Anterior cingulate cortex (tissue), 58 donors: ENCODE measurements at regions not wholly inside any gene's neighbourhood (a gene's known extent, or its start where the extent isn't known, plus 50 kb on each side); places are given as distances from the start of the nearest gene placed in this dataset.
"Not testable (repeated sequence)": the region's sequence is repeated elsewhere in the genome, so short reads cannot be mapped to it uniquely, and the experiment has no call there.

Source experiments
- DNase-seq, 58 donors: peaks; one replicate each; lab custom pipeline; 2025; lab: John Stamatoyannopoulos, UW

DNA sequence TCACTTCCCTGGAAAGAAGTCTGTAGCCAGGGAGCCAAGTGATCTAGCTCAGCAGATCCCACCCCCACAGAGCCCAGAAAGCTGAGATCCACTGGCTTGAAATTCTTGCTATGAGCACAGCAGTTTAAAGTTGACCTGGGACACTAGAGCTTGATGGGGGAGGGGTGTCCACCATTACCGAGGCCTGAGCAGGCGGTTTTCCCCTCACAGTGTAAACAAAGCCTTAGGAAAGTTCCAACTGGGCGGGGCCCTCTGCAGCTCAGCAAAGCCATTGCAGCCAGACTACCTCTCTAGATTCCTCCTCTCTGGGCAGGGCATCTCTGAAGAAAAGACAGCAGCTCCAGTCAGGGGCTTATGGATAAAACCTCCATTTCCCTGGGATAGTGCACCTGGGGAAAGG, 887.2 kb upstream of the LRATD1 start:
- no peak for DNase-seq

DNA sequence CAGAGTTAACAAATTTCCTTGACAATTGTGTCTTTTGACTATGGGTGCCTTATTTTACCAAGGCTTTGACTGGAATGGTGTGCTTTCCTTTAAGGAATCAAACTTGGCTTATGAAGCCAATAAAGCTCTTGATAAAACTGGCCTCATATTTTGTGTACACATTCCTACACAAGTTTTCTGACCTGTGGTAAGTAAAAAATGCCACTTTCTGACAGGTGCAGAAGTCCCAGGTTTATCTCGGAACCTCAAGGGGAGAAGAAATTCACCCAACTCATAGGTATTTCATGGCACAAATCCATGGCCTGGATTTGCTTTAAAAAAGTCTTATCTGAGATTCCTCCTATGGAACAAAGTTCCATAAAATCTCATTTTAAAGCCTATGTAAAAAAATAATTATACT, 880.6 kb upstream of the LRATD1 start:
- no peak for DNase-seq

DNA sequence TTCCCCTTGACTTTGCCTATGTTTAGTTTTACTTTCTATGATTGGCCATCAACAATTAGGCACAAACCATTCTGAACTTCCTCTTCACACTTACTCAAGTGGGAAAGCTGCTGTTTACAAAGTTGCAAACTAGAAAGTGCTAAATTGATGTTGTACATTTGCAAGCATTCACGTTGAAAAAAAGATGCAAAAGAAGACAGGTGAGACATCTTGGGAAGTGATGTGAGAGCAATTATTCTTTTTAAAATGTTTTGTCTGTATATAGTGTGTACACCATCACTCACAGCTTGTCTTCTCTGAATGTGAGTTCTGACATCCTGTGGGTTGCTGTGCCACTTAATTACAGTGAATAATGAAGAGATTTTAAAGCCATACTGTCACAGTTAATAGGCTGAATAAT, 874.1 kb upstream of the LRATD1 start:
- no peak for DNase-seq

DNA sequence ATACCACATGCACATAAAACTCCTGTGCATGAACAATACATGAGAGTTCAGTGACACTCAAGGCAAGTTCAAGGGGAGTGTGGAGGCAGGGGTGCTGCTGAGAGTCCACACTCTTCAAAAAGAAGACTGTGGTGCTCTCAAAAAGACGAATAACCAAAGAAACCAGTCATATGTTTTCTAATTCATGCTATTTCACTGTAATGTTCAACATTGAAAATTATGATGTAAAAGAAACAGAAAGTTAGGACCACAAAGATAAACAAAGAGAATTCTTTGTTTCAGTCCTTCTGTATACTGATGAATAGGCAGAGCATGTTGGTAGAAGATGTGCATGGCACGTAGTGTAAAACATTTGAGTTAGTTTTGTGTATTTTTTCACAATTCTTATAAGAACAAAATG, 864.2 kb upstream of the LRATD1 start:
- no peak for DNase-seq

DNA sequence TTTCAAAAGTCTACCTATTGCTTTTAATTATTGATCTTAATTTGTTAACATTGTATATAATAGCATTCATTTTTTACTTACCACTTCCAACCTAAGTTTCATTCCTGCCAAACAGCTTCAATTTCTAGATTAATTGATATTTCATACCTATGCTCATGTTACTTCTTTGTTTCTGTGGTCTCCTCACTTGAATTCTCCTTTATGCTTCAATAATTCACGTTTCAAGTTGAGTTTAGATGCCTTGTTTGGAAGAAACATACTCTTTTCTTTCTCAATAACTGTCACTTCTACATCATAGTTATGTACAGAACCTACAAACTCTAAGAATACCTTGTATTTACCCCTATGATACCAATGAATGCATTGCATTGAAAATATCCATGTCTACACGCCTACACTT, 862.2 kb upstream of the LRATD1 start:
- DNase-seq, result no peak

DNA sequence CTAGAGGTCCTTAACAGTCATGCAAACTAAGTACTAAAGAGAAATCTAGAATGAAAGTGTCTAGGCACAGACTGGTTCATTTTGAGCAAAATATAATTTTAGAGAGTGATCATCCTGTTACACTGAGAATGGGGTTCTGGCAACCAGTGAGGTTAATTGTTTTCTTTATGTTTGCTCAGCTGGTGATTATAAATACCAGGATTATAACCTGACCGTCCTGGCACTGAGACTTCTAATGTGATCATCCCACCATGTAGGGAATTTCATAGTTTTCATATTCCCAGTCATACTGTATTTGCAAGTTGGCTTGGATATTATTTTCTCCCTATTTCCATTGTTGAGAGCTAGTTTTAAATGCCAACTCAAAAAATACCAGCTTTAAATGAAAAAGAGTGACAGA, 852.5 kb upstream of the LRATD1 start:
- DNase-seq, result no peak

DNA sequence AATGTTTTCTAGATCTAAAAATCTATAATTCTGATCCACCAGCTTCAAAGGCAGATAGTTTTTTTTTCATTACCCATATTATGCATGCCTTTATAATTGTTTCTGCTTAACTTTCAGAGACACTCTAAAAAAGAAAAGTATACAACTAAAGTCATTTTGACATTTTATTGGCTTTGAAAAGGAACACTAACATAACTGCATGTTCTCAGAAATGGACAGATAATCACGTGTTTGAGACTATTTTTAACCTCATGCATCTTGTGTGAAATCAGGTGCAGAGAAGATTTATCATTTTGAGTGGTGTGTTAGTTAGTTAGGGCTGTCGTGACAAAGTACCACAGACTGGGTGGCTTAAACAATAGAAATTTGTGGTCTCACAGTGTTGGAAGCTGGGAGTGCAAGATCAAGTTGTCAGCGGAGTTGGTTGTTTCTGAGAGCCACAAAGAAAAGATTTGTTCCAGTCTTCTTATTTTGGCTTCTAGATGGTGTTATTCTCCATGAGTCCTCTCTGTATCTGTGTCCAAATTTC, 841.4 kb upstream of the LRATD1 start:
- no peak for DNase-seq

DNA sequence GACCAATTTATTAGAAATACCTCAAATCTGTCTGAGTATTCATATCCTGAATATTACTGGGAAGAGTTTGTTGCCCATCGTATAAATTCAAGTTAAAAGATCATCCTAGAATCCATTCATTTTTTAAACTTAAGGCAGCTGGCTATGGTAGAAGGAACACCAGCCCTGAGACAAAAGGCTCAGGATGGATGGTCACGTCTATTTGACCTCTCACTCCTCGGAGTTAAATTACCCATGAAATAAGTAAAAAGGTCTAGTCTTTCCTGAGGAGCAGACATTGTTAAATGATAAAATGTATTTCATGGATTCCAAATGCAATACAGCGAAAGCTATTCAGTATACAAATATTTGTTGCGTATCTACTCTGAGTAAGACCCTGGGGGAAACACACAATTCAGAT, 826.0 kb upstream of the LRATD1 start:
- no peak for DNase-seq

DNA sequence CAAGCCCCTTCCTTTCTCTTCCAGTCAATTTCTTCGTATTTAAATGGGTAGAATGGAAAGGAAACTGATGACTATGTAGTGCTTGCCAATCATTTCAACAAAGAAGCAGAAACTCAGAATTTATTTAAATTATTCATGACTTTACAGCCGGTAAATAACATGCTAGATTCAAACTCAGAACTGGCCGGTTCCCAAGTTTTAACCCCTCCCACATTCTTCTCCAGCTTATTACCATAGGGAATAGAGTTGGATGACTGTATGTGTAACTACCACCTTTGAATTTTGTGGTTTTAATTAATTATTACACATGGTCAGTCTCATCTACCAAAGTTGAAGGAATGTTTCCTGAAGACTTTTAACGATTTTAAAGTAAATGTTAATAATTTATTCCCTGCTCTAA, 819.3 kb upstream of the LRATD1 start:
- no peak for DNase-seq

DNA sequence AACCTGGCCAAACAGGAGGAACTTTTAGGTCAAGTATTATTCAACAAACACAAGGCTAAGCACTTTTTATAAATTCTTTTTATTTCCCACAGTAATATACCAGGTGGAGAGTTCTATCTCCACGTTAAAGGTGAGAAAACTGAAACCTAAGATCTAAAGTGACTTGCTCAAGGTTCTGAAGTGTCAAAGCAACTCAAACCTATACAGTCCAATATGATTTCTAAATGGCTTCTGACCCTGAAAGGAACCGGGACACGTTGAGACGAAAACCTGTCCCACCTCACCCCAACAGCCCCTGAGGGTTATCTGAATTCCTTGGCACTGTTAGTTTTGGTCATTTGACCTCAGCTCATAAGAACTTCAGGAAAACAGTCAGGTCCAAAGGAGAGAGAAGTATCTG, 814.5 kb upstream of the LRATD1 start:
- DNase-seq, result no peak

DNA sequence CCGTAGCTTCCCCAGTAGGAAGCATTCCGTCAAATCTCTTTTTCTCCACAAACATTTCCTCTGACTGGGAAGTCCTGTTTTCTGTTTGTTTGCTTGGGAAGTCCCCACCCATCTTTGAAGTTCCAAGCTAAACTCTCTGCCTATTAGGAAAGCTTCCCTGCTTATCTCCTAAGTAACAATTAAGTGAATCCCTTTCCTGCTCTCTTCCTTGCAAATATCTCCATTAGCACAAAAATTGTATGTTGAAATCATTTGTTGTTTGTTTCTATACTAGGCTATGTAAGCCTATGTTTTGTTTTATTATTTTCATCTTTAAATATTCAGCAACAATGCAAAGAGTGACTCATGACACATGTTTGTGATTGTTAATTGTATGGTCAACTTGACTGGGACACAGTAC, 812.6 kb upstream of the LRATD1 start:
- no peak for DNase-seq

DNA sequence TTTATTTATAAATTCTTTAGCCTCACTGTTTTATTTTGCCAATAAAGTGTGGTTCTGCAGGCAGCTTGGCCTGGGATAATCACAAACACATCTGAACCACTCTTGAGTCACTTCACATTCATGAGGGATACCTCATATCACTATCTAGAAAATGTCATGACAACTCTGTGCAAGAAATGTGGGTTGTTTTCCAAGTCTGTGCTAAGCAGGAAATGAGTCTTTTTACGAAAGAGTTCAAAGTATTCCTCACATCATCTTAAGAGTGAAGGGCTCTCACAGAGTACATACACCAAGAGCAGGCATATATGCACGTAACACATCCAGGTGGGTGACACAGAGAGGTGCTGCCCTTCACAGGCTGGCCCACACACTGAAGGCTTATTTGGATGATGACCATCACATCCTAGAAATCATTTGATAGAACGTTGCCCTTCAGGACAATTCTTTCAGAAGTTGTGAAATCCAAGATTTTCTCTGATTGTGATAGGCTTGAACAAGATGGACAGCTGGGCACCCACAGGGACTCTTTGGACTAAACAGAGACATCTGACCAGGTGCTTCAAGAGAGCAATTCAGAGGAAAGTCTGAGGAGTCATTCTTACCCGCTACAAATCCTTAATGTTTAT, 811.1 kb upstream of the LRATD1 start:
- no peak for DNase-seq

DNA sequence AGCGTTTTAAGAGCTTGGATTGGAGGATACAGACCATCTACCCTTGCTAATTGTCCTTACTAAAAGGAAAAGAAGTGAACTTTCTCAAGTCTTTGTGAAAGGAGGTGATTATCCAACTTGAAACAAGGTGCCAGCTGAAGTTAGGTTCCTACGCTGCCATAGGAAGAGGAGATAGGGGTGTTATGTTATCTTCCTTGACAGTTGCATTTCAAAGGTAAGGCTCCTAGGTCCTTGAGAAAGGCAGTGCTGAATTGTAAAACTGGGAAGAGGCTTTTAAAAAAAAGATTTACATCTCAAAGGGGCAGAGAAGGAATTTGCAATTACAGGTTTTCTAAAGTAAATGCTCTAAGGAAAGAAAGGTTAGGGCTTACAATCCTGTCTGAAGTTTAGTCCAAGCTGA, 810.2 kb upstream of the LRATD1 start:
- no peak for DNase-seq

DNA sequence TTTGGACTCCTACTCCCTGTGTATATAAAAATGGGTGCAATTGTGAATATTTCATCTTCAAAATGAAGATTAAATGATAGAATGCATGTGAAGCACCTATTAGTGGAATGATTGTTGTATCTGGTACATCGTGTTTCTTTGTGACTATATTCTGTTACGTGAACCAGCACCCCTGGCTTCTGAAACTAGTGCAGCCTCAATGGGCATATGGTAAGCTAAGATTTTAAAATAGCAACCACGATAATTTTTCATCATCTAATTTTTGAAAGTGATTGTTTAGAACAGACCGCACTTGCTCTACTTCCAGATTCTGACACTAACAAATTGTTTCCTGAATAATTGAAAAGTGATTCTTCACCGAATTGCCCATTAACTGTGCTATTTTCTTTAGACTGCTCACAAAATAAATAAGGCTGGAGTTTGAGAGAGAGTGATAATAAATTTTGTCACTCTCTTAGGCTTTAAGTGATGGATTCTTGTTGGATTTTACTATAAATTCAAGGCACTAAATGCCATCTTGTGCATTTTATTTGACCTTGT, 806.1 kb upstream of the LRATD1 start:
- no peak for DNase-seq

DNA sequence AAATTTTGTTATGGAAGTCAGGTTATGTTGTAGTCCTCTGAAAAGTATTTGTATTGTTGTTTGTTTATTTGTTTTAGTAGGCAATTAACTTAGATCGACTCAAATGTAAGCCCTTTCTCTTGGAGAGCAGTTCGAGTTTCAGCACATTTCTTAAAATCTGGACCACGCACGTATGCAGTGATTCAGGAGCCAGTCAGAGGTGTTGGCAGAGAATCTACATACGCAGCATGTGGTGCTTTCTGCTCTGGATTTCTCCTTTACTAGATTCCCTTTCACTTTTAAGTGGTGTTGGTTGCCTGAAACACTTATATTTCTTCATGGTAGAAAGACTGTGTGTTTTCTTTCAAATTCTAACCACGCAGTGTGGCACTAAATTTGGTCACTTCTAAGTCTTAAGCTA, 773.9 kb upstream of the LRATD1 start:
- DNase-seq, result no peak

DNA sequence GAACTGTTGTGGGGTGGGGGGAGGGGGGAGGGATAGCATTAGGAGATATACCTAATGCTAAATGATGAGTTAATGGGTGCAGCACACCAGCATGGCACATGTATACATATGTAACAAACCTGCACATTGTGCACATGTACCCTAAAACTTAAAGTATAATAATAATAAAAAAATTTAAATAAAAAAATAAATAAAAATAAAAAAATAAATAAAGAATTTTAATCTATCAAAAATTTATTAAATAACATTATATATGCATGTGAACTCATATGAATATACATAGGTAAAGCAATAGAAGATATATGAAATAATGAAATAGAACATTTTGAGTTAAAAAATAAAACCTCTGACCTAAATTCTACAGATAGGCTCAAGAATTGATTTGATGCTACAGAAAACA, 764.2 kb upstream of the LRATD1 start:
- DNase-seq, result not testable (repeated sequence)

DNA sequence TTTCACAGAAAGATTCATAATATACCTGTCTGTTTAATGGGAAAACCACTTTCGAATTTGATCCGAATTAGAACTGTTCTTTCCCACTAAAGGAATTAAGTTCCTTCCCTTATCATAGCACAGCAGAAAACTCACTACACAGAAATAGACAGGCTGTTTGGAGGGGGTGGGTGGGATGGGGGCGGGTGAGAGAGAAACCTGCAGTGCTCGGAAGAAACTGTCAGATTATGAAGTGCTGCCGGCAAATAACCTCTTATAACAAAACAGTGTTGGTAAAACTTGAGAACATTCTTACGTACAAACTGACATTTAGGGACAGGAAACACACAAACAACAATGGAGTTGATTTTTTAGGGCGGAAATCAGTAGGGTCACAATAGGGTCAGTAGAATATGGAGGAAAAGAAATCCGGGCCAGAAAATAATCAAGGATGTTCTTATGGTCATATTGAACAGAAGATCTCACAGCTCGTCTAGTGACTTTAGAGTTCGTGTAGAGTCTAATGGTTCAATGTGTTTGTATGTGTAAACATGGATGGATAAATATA, 756.0 kb upstream of the LRATD1 start:
- DNase-seq, result peak in 1 of 58 donors; percentile 5

DNA sequence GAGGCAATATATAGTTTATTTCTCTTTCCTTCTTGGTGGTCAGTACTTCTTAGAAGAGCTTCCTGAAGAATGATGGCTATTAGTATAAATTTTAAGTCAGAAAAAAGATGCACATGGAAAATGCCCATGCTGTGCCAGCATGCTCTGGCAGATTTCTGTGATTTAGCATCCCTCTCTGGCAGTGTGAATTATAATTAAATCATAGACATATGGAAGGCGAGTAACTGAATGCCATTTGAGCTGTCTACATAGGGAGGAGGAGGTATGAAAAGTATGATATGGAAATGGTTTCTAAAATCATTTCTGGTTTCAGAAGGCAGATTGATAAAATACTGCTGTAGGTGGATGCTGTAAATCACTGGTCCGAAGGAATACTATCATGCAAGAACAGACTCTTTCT, 754.9 kb upstream of the LRATD1 start:
- DNase-seq, result peak in 3 of 58 donors; percentile 4 to 10 (median 5)

DNA sequence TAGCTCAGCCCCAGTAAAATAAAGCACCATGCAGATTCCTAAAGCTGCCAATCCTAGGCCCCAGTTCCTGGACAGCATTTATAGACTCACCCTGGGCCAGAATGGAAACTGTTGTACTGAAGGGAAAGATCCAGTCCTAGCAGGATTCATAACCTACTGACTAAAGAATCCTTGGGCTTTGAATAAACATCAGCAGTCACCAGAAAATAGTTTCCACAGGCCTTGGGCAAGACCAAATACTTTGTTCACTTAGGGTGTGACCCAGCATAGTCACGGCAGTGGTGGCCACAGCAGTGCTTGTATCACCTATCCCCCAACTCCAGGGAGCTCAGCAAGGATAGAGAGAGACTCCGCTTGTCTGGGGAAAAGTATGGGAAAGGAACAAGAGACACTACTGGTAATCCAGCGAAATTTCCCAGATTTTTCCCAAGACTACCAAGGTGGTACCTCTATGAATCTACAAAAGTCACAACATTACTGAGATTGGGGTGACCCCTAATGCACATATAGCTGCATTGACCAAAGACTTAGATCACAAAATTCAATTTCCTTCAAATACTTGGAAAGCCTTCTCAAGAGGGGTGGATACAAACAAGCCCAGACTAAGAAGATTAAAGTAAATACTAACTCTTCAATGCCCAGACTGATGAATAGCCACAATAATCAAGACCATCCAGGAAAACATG, 748.1 kb upstream of the LRATD1 start:
- DNase-seq, result no peak

DNA sequence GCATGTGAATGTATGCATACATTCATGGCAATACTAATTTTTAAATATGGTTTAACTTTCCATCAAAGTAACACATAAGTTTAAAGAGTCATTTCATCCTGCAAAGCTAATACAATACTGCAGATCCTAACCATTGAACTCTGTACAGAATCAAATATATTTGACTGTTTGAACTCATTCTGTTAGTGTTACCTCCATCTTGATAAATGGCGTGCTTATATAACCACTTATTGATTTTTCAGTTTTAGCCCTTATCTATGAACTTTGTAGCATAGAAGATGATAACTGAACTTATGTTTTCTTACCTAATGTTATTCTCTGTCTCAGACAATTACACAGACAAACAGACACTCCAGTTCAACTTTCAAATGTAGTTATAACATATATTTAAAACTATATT, 731.0 kb upstream of the LRATD1 start:
- no peak for DNase-seq

DNA sequence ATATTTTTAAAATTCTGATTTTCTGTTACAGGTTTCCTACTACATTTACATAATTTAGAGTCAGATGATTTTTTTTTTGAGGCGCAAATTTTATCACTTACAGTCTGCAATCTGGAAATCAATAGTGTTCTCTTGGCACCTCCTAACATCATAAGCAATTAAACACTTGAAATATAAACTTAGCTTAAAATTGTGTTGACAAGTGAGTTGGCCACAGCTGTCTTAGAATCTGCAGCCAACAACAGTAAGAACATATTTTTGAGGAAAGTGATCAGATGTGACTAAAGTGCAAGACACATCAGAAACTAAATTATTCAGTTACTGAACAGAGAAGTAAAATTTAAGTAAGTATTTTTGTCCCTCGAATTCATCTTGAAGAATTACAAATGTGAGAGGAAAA, 726.7 kb upstream of the LRATD1 start:
- DNase-seq, result no peak

DNA sequence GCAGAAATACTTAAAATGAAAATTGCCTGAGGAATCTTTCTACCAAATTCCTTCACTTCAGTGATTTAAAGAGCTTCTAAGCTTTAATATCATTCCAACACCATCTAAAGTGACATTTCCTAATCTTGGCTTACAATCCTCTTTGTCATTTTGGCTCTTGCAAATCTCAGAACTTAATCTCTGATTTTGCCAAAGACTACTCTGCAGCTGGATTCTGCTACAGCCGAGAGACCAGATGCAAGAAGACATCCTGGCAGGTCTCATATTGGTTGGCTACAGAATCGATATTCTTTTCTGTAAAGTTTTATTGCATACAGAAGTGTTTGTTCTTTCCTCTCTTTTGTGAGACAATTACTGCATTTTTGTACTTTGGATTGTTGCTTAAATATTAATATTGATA, 716.5 kb upstream of the LRATD1 start:
- DNase-seq, result no peak
